ENCODE measurements at regions not wholly inside any gene's neighbourhood (a gene's known extent, or its start where the extent isn't known, plus 50 kb on each side); places are given as distances from the start of the nearest gene placed in this dataset.

GRCh38 chr6:146919017-146919416 is 285.2 kb upstream of the STXBP5 start:
- H3K9ac ChIP-seq (ENCODE audit: low read depth in 2 of 2, low read length in 2 of 2): no peak overlapping the region
- H3K4me1 ChIP-seq: no peaks in the 10 kb centered on the region
- no peaks in the 10 kb centered on the region for H3K27me3 ChIP-seq
- no peak for DNase-seq
- H3K4me3 ChIP-seq: no peak overlapping the region
- H3K27ac ChIP-seq: no peak overlapping the region
- H3K36me3 ChIP-seq: no peaks in the 10 kb centered on the region
- TF ChIP-seq, protein P1, sequence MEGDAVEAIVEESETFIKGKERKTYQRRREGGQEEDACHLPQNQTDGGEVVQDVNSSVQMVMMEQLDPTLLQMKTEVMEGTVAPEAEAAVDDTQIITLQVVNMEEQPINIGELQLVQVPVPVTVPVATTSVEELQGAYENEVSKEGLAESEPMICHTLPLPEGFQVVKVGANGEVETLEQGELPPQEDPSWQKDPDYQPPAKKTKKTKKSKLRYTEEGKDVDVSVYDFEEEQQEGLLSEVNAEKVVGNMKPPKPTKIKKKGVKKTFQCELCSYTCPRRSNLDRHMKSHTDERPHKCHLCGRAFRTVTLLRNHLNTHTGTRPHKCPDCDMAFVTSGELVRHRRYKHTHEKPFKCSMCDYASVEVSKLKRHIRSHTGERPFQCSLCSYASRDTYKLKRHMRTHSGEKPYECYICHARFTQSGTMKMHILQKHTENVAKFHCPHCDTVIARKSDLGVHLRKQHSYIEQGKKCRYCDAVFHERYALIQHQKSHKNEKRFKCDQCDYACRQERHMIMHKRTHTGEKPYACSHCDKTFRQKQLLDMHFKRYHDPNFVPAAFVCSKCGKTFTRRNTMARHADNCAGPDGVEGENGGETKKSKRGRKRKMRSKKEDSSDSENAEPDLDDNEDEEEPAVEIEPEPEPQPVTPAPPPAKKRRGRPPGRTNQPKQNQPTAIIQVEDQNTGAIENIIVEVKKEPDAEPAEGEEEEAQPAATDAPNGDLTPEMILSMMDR (IDR thresholded peaks at IDR 0.05): no peak
- H3K9me3 ChIP-seq: no peaks in the 10 kb centered on the region
- intact Hi-C loops (cut with DNase I): no loop called here

- Histone ChIP-seq H3K36me3 (no peaks in the 10 kb centered on the region), H3K27me3 (no peaks in the 10 kb centered on the region), H3K9ac (ENCODE audit: low read depth in 2 of 2, low read length in 2 of 2) (no peak overlapping the region), H3K4me3 (no peak overlapping the region), H3K27ac (no peak overlapping the region), H3K9me3 (no peaks in the 10 kb centered on the region), H3K4me1 (no peaks in the 10 kb centered on the region)
- DNase-seq: no peak
- intact Hi-C loops (cut with DNase I): no loop called here
- TF ChIP-seq, protein P1 (IDR thresholded peaks at IDR 0.05): no peak
These were observed 280.9 kb upstream of the STXBP5 start for GRCh38 chr6:146923205-146923833.

DNA sequence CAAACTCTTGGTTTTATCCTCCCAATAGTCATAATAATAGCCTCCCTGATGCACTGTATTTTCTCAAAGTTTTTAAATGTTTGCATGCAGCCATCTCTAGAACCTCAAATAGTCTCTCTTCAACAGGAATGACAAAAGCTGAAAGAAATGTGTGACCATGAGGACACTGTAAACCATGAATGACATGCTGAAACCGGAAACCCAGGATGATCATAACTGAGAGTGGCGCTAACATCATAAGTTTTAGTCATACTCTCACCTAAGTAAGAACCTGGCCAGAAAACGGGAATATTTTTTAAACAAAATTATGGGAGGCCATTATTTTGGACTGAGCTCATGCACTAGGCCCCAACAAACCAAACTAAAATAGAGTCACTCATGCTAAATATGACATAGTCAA is 278.4 kb upstream of the STXBP5 start:
- no peaks in the 10 kb centered on the region for H3K27me3 ChIP-seq
- H3K9me3 ChIP-seq: no peaks in the 10 kb centered on the region
- intact Hi-C loops (cut with DNase I): no loop called here
- no peak overlapping the region for H3K27ac ChIP-seq
- no peak overlapping the region for H3K4me3 ChIP-seq
- no peaks in the 10 kb centered on the region for H3K36me3 ChIP-seq
- no peaks in the 10 kb centered on the region for H3K4me1 ChIP-seq
- TF ChIP-seq, protein P1 (IDR thresholded peaks at IDR 0.05): no peak
- no peak overlapping the region for H3K9ac ChIP-seq (ENCODE audit: low read depth in 2 of 2, low read length in 2 of 2)
- no peak for DNase-seq

- intact Hi-C loops (cut with DNase I): no loop called here
- no peaks in the 10 kb centered on the region for H3K9me3 ChIP-seq
- H3K36me3 ChIP-seq: no peaks in the 10 kb centered on the region
- no peak overlapping the region for H3K9ac ChIP-seq (ENCODE audit: low read depth in 2 of 2, low read length in 2 of 2)
- no peak overlapping the region for H3K27ac ChIP-seq
- no peak for DNase-seq
- no peaks in the 10 kb centered on the region for H3K4me1 ChIP-seq
- TF ChIP-seq, protein P1 (IDR thresholded peaks at IDR 0.05): no peak
- no peak overlapping the region for H3K4me3 ChIP-seq
- H3K27me3 ChIP-seq: no peaks in the 10 kb centered on the region
These were observed 275.7 kb upstream of the STXBP5 start for GRCh38 chr6:146928503-146928902.

DNA sequence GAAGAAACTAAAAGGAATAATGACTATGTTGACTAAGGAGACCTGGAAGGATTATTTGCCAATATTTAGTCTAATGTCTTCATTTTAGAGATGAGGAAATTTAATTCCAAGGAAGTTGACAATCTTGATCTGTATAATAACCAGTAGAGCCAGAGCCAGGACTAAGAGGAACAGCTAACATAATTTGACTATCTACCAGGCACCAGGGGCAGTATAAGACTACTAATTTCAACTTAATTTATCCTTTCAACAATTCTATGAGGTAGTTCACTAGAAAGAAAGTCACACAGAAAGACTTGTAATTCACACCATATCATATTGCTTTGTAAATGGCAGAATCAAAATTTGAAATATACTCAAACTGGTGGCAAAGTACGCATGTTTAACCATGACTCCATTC is 273.0 kb upstream of the STXBP5 start:
- Histone ChIP-seq H3K36me3 (no peaks in the 10 kb centered on the region), H3K9ac (ENCODE audit: low read depth in 2 of 2, low read length in 2 of 2) (no peak overlapping the region), H3K4me3 (no peak overlapping the region), H3K27me3 (no peaks in the 10 kb centered on the region), H3K4me1 (no peaks in the 10 kb centered on the region), H3K9me3 (no peaks in the 10 kb centered on the region), H3K27ac (no peak overlapping the region)
- intact Hi-C loops (cut with DNase I): no loop called here
- no peak for DNase-seq
- TF ChIP-seq, protein P1 (IDR thresholded peaks at IDR 0.05): no peak
